Fibroblast of lung (primary cell): ENCODE measurements at regions not wholly inside any gene's neighbourhood (a gene's known extent, or its start where the extent isn't known, plus 50 kb on each side); places are given as distances from the start of the nearest gene placed in this dataset.

Source experiments
- DNase-seq, 2 donors: peaks; one replicate each; pipeline versions ENCODE4 v3.0.0 to v3.0.0-alpha.2; 2010; ENCODE audit warnings: low read depth in 2 of 2
- H2AFZ ChIP-seq: 2 replicates; pipeline ENCODE4 v1.5.1; 2012; ENCODE audit warnings: low read length, control low read depth, inconsistent platforms
- H3K27ac ChIP-seq: 2 replicates; pipeline ENCODE4 v1.5.1; 2011; ENCODE audit warnings: low read length, control low read depth; ENCODE audit not compliant: insufficient read depth
- H3K27me3 ChIP-seq: 2 replicates; pipeline ENCODE4 v1.5.1; 2011; ENCODE audit warnings: mild to moderate bottlenecking, low read length; ENCODE audit not compliant: control insufficient read depth, insufficient read depth
- H3K36me3 ChIP-seq: 2 replicates; pipeline ENCODE4 v1.5.1; 2011; ENCODE audit warnings: low read length; ENCODE audit not compliant: control insufficient read depth, insufficient read depth
- H3K4me1 ChIP-seq: 2 replicates; pipeline ENCODE4 v1.5.1; 2011; ENCODE audit warnings: low read length; ENCODE audit not compliant: control insufficient read depth, insufficient read depth; ENCODE audit errors: extremely low read depth
- H3K4me2 ChIP-seq: 2 replicates; pipeline ENCODE4 v1.5.1; 2011; ENCODE audit warnings: low read length, control low read depth; ENCODE audit not compliant: insufficient read depth; ENCODE audit errors: extremely low read depth
- H3K4me3 ChIP-seq, 4 experiments: fragments of 200-600 bp in 1 of 4; sonication (generic) in 1 of 4; replicated peaks in 1 of 4; 2 replicates each; pipeline ENCODE4 v1.5.1; 2011 to 2016; ENCODE audit warnings: low read length in 4 of 4, low read depth in 3 of 4, mild to moderate bottlenecking in 3 of 4, control low read depth in 2 of 4, inconsistent platforms in 1 of 4, mixed read lengths in 1 of 4; ENCODE audit not compliant: insufficient read depth in 1 of 4; ENCODE audit errors: control extremely low read depth in 1 of 4
- H3K79me2 ChIP-seq: 2 replicates; pipeline ENCODE4 v1.5.1; 2012; ENCODE audit warnings: mild to moderate bottlenecking, low read length, inconsistent platforms; ENCODE audit not compliant: control insufficient read depth, insufficient read depth
- H3K9ac ChIP-seq: 2 replicates; pipeline ENCODE4 v1.5.1; 2011; ENCODE audit warnings: mild to moderate bottlenecking, low read length, control low read depth; ENCODE audit not compliant: insufficient read depth
- H3K9me3 ChIP-seq: 2 replicates; pipeline ENCODE4 v1.5.1; 2012; ENCODE audit warnings: low read depth, low read length; ENCODE audit not compliant: control insufficient read depth, insufficient read depth
- H4K20me1 ChIP-seq: 2 replicates; pipeline ENCODE4 v1.5.1; 2011; ENCODE audit warnings: low read length; ENCODE audit not compliant: control insufficient read depth, insufficient read depth; ENCODE audit errors: extremely low read depth
- EZH2 ChIP-seq: IDR thresholded peaks from 2 replicates; pipeline ENCODE4 v1.5.1; 2012; ENCODE audit warnings: low read length, control low read depth, mild to moderate bottlenecking; ENCODE audit errors: missing control alignments
- TF ChIP-seq, protein P1 (sequence below), 2 donors: IDR thresholded peaks in 1 of 2; conservative IDR thresholded peaks in 1 of 2; 1 replicate in 1 of 2; 2 replicates in 1 of 2; pipeline ENCODE4 v1.5.1; 2011 to 2012; ENCODE audit warnings: low read length in 2 of 2, control low read depth in 1 of 2, inconsistent platforms in 1 of 2, low read depth in 1 of 2, mild to moderate bottlenecking in 1 of 2

- Histone ChIP-seq H3K79me2 (no peaks in the 10 kb centered on the region), H3K4me1 (no peaks in the 10 kb centered on the region), H3K4me2 (no peak overlapping the region), H3K27me3 (no peaks in the 10 kb centered on the region), H3K9me3 (no peaks in the 10 kb centered on the region), H3K36me3 (no peaks in the 10 kb centered on the region), H2AFZ (no peak overlapping the region), H3K27ac (no peak overlapping the region), H4K20me1 (no peaks in the 10 kb centered on the region), H3K9ac (no peak overlapping the region), H3K4me3 (no peak overlapping the region)
- DNase-seq: no peak
- no peak for TF ChIP-seq EZH2
- TF ChIP-seq, protein P1, sequence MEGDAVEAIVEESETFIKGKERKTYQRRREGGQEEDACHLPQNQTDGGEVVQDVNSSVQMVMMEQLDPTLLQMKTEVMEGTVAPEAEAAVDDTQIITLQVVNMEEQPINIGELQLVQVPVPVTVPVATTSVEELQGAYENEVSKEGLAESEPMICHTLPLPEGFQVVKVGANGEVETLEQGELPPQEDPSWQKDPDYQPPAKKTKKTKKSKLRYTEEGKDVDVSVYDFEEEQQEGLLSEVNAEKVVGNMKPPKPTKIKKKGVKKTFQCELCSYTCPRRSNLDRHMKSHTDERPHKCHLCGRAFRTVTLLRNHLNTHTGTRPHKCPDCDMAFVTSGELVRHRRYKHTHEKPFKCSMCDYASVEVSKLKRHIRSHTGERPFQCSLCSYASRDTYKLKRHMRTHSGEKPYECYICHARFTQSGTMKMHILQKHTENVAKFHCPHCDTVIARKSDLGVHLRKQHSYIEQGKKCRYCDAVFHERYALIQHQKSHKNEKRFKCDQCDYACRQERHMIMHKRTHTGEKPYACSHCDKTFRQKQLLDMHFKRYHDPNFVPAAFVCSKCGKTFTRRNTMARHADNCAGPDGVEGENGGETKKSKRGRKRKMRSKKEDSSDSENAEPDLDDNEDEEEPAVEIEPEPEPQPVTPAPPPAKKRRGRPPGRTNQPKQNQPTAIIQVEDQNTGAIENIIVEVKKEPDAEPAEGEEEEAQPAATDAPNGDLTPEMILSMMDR (conservative IDR thresholded peaks at IDR 0.05 in 1 of 2, IDR thresholded peaks at IDR 0.05 in 1 of 2; ENCODE audit: low read depth in 1 of 2, low read length in 2 of 2): no peak
Measured at GRCh38 chr6:137954253-137954652, 87.2 kb downstream of the TNFAIP3 start.

DNA sequence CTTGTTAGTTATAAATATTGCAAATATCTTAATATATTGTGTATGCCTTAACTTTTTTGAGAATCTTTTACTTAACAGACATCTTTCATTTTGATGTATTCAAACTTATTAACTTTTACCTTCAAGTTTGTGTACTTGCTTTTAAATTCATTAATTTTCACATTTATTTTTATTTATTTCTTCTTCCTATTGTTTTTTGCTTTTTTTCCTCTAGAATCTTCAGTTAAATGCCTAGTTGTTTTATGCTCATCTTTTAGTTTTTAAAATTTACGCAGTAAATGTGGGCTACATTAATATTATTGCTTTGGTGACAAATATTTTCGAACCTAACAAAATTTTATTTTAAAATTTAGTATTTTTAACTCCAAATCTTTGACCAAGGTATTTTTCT lies 89.0 kb downstream of the TNFAIP3 start:
- Histone ChIP-seq H3K4me2 (no peak overlapping the region), H3K79me2 (no peaks in the 10 kb centered on the region), H3K4me3 (no peak overlapping the region), H2AFZ (no peak overlapping the region), H4K20me1 (no peaks in the 10 kb centered on the region), H3K27ac (no peak overlapping the region), H3K4me1 (no peaks in the 10 kb centered on the region), H3K27me3 (no peaks in the 10 kb centered on the region), H3K36me3 (no peaks in the 10 kb centered on the region), H3K9me3 (no peaks in the 10 kb centered on the region), H3K9ac (no peak overlapping the region)
- TF ChIP-seq, protein P1 (conservative IDR thresholded peaks at IDR 0.05 in 1 of 2, IDR thresholded peaks at IDR 0.05 in 1 of 2; ENCODE audit: low read depth in 1 of 2, low read length in 2 of 2): no peak
- TF ChIP-seq EZH2: no peak
- no peak for DNase-seq

GRCh38 chr6:137957471-137957870 lies 90.4 kb downstream of the TNFAIP3 start:
- Histone ChIP-seq H3K4me1 (no peaks in the 10 kb centered on the region), H2AFZ (peak overlapping the region; percentile 15), H3K4me2 (no peak overlapping the region), H3K27me3 (no peaks in the 10 kb centered on the region), H3K9me3 (no peaks in the 10 kb centered on the region), H3K4me3 (no peak overlapping the region), H4K20me1 (no peaks in the 10 kb centered on the region), H3K36me3 (no peaks in the 10 kb centered on the region), H3K79me2 (no peaks in the 10 kb centered on the region), H3K9ac (no peak overlapping the region), H3K27ac (no peak overlapping the region)
- DNase-seq: no peak
- TF ChIP-seq, protein P1 (conservative IDR thresholded peaks at IDR 0.05 in 1 of 2, IDR thresholded peaks at IDR 0.05 in 1 of 2; ENCODE audit: low read depth in 1 of 2, low read length in 2 of 2): no peak
